HCT116 (cell line): ENCODE measurements at regions not wholly inside any gene's neighbourhood (a gene's known extent, or its start where the extent isn't known, plus 50 kb on each side); places are given as distances from the start of the nearest gene placed in this dataset.

Experiments used
- ATAC-seq: fragments of 200-7000 bp; cut with Tn5 transposase; 2 replicates; pipeline ENCODE4 v1.9.1; 2020; ENCODE audit warnings: mild to moderate bottlenecking, moderate library complexity
- BruUV-seq: library from RNA; stranded (reverse); fragments of 400-500 nt; replicated peaks from 2 replicates; lab custom pipeline; 2021; lab: Mats Ljungman, UMichigan
- CTCF ChIA-PET: fragments of 300-600 bp; sonication (Branson Sonifier 250); formaldehyde crosslinking; loops from one replicate; lab custom pipeline; 2021; ENCODE audit warnings: antibody characterized with exemption; lab: Charles Lee
- POLR2A ChIA-PET: fragments of 300-600, 350-600 bp; sonication (Branson Sonifier 250); formaldehyde crosslinking; loops from one replicate; lab custom pipeline; 2021; ENCODE audit warnings: antibody characterized with exemption; lab: Charles Lee
- RAD21 ChIA-PET, 2 experiments: fragments of 300-600 bp; sonication (Branson Sonifier 250); formaldehyde crosslinking; loops; one replicate each; lab custom pipeline; 2023; ENCODE audit warnings: low total read pairs in 2 of 2; ENCODE audit not compliant: uncharacterized antibody in 2 of 2, unreplicated experiment in 2 of 2, low non-redundant PET in 1 of 2; lab: Charles Lee
- DNase-seq: peaks from one replicate; pipeline ENCODE4 v3.0.0-alpha.2; 2010; ENCODE audit warnings: low read depth, low spot score
- H2AFZ ChIP-seq: fragments of 200-600 bp; shearing (Covaris generic), sonication (generic); 2 replicates; pipeline ENCODE4 v1.6.1; 2017; ENCODE audit warnings: low read depth, mixed run types, mixed read lengths, antibody characterized with exemption, low read length; ENCODE audit not compliant: poor library complexity, severe bottlenecking
- H3K27ac ChIP-seq: 2 replicates; pipeline ENCODE4 v1.5.1; 2012; ENCODE audit warnings: low read depth, low read length
- H3K27me3 ChIP-seq: fragments of 200-600 bp; sonication (generic); 2 replicates; pipeline ENCODE4 v1.6.1; 2016; ENCODE audit warnings: mixed run types, low read length, mixed read lengths; ENCODE audit not compliant: insufficient read depth
- H3K36me3 ChIP-seq, 2 experiments: fragments of 200-500 bp in 1 of 2; fragments of 200-600 bp in 1 of 2; sonication (Bioruptor generic) in 1 of 2; sonication (generic) in 1 of 2; 2 replicates each; pipeline versions ENCODE4 v1.5.1 to v1.6.1; 2014 to 2016; ENCODE audit warnings: low read length in 2 of 2, inconsistent platforms in 1 of 2, mixed read lengths in 1 of 2, mixed run types in 1 of 2; ENCODE audit not compliant: insufficient read depth in 2 of 2, control insufficient read depth in 1 of 2
- H3K4me1 ChIP-seq, 2 experiments: fragments of 200-600 bp in 1 of 2; sonication (generic) in 1 of 2; 2 replicates each; pipeline versions ENCODE4 v1.5.1 to v1.6.1; 2012 to 2017; ENCODE audit warnings: low read length in 2 of 2, inconsistent platforms in 1 of 2, mild to moderate bottlenecking in 1 of 2, mixed read lengths in 1 of 2, mixed run types in 1 of 2, moderate library complexity in 1 of 2; ENCODE audit not compliant: insufficient read depth in 2 of 2, control insufficient read depth in 1 of 2
- H3K4me2 ChIP-seq: fragments of 200-600 bp; sonication (generic); 2 replicates; pipeline ENCODE4 v1.6.1; 2017; ENCODE audit warnings: mixed run types, low read length, mixed read lengths
- H3K4me3 ChIP-seq, 2 experiments: fragments of 200-600 bp in 1 of 2; sonication (generic) in 1 of 2; replicated peaks in 1 of 2; 2 replicates each; pipeline ENCODE4 v1.5.1; 2011 to 2016; ENCODE audit warnings: low read length in 2 of 2, control low read depth in 1 of 2, low read depth in 1 of 2, mild to moderate bottlenecking in 1 of 2, mixed read lengths in 1 of 2, mixed run types in 1 of 2
- H3K79me2 ChIP-seq: fragments of 200-600 bp; sonication (generic); 2 replicates; pipeline ENCODE4 v1.6.1; 2017; ENCODE audit warnings: mild to moderate bottlenecking, mixed run types, low read length, moderate library complexity, mixed read lengths; ENCODE audit not compliant: insufficient read depth
- H3K9ac ChIP-seq: fragments of 200-600 bp; sonication (generic); 2 replicates; pipeline ENCODE4 v1.6.1; 2016; ENCODE audit warnings: low read length, mixed read lengths
- H3K9me2 ChIP-seq: fragments of 200-600 bp; sonication (generic), shearing (Covaris generic); 2 replicates; pipeline ENCODE4 v1.6.1; 2017; ENCODE audit warnings: mixed run types, mild to moderate bottlenecking, moderate library complexity; ENCODE audit not compliant: insufficient read depth
- H3K9me3 ChIP-seq, 2 experiments: fragments of 200-500 bp in 1 of 2; fragments of 200-600 bp in 1 of 2; sonication (Bioruptor generic) in 1 of 2; sonication (generic) in 1 of 2; 2 replicates each; pipeline ENCODE4 v1.6.1; 2014 to 2017; ENCODE audit warnings: low read length in 2 of 2, mixed read lengths in 2 of 2, inconsistent platforms in 1 of 2, low read depth in 1 of 2, mild to moderate bottlenecking in 1 of 2, mixed run types in 1 of 2, moderate library complexity in 1 of 2; ENCODE audit not compliant: control insufficient read depth in 1 of 2, insufficient read depth in 1 of 2
- H4K20me1 ChIP-seq: fragments of 200-600 bp; sonication (generic), shearing (Covaris generic); 2 replicates; pipeline ENCODE4 v1.6.1; 2017; ENCODE audit warnings: mixed run types, mild to moderate bottlenecking, moderate library complexity; ENCODE audit not compliant: insufficient read depth
- CBX3 ChIP-seq: IDR thresholded peaks from 2 replicates; pipeline ENCODE4 v1.6.1; 2012; ENCODE audit warnings: low read depth
- CEBPB ChIP-seq: IDR thresholded peaks from 2 replicates; pipeline ENCODE4 v1.6.1; 2012; ENCODE audit warnings: low read depth
- EZH2 ChIP-seq: fragments of 200-600 bp; sonication (generic); IDR thresholded peaks from 2 replicates; pipeline ENCODE4 v1.6.1; 2017; ENCODE audit warnings: antibody characterized with exemption, mixed run types
- FOSL1 ChIP-seq: IDR thresholded peaks from 2 replicates; pipeline ENCODE4 v1.6.1; 2012; ENCODE audit warnings: low read depth
- JUND ChIP-seq: IDR thresholded peaks from 2 replicates; pipeline ENCODE4 v1.6.1; 2012
- POLR2AphosphoS5 ChIP-seq: IDR thresholded peaks from 2 replicates; pipeline ENCODE4 v1.6.1; 2011; ENCODE audit warnings: mild to moderate bottlenecking, low read depth, low read length, moderate library complexity
- RAD21 ChIP-seq: IDR thresholded peaks from 2 replicates; pipeline ENCODE4 v1.6.1; 2012; ENCODE audit warnings: low read depth, mild to moderate bottlenecking
- SIN3A ChIP-seq: IDR thresholded peaks from 2 replicates; pipeline ENCODE4 v1.6.1; 2012; ENCODE audit warnings: low read depth
- SP1 ChIP-seq: IDR thresholded peaks from 2 replicates; pipeline ENCODE4 v1.6.1; 2012; ENCODE audit warnings: low read depth
- SRF ChIP-seq: IDR thresholded peaks from 2 replicates; pipeline ENCODE4 v1.6.1; 2012; ENCODE audit warnings: low read depth
- TCF7L2 ChIP-seq: IDR thresholded peaks from 2 replicates; pipeline ENCODE4 v1.7.0; 2011; ENCODE audit warnings: borderline replicate concordance, inconsistent platforms; ENCODE audit not compliant: insufficient read depth, insufficient read length; ENCODE audit errors: extremely low read depth
- YY1 ChIP-seq: IDR thresholded peaks from 2 replicates; pipeline ENCODE4 v1.6.1; 2011; ENCODE audit warnings: low read length, low read depth, moderate library complexity, mild to moderate bottlenecking; ENCODE audit not compliant: insufficient replicate concordance; ENCODE audit errors: extremely low read depth
- ZNF274 ChIP-seq: fragments of 200-500 bp; sonication (Bioruptor generic); IDR thresholded peaks from 2 replicates; pipeline ENCODE4 v1.6.1; 2014; ENCODE audit warnings: mild to moderate bottlenecking, low read depth, low read length, inconsistent platforms
- intact Hi-C: fragments of 100-400 bp; cut with micrococcal nuclease; formaldehyde crosslinking; loops from 2 replicates; pipeline ENCODE4 v1.10.0; 2022
- TF ChIP-seq, protein P1 (sequence below): IDR thresholded peaks from 2 replicates; pipeline ENCODE4 v1.6.1; 2012
- TF ChIP-seq, protein P2 (sequence below): IDR thresholded peaks from 2 replicates; pipeline ENCODE4 v1.6.1; 2012; ENCODE audit warnings: low read depth
- TF ChIP-seq, protein P3 (sequence below): IDR thresholded peaks from 2 replicates; pipeline ENCODE4 v1.6.1; 2011; ENCODE audit warnings: mild to moderate bottlenecking, low read length, moderate library complexity; ENCODE audit not compliant: insufficient replicate concordance; ENCODE audit errors: extremely low read depth
- TF ChIP-seq, protein P4 (sequence below): IDR thresholded peaks from 2 replicates; pipeline ENCODE4 v1.6.1; 2012

DNA sequence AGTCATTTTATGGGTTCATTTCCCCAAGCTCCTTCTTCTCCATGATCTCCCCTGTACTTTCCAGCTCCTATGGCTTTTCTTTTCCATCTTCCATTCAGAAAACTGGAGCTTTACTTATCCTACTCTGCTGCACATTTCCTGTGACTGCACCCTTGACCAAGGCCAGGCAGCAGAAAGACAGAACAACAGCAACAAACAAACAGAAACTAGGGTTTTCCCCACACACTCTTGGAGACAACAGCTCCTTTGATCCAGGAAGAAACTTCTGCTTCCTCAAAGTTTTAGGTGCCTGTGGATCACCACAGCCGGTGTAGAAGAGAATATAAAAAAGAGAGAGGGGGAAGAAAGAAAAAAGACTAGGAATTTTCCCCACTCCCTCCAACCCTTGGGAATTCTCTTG, 342.3 kb upstream of the CFAP20DC start:
- ChIA-PET RAD21 (no interaction called here), CTCF (no interaction called here), POLR2A (no interaction called here)
- no peak overlapping the region for H3K9ac ChIP-seq
- no peak overlapping the region for H3K4me2 ChIP-seq
- TF ChIP-seq, protein P1, sequence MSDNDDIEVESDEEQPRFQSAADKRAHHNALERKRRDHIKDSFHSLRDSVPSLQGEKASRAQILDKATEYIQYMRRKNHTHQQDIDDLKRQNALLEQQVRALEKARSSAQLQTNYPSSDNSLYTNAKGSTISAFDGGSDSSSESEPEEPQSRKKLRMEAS: no peak
- no peak for TF ChIP-seq FOSL1
- TF ChIP-seq CBX3: no peak
- TF ChIP-seq RAD21: no peak
- no peak for TF ChIP-seq EZH2
- no peak for TF ChIP-seq JUND
- TF ChIP-seq, protein P2, sequence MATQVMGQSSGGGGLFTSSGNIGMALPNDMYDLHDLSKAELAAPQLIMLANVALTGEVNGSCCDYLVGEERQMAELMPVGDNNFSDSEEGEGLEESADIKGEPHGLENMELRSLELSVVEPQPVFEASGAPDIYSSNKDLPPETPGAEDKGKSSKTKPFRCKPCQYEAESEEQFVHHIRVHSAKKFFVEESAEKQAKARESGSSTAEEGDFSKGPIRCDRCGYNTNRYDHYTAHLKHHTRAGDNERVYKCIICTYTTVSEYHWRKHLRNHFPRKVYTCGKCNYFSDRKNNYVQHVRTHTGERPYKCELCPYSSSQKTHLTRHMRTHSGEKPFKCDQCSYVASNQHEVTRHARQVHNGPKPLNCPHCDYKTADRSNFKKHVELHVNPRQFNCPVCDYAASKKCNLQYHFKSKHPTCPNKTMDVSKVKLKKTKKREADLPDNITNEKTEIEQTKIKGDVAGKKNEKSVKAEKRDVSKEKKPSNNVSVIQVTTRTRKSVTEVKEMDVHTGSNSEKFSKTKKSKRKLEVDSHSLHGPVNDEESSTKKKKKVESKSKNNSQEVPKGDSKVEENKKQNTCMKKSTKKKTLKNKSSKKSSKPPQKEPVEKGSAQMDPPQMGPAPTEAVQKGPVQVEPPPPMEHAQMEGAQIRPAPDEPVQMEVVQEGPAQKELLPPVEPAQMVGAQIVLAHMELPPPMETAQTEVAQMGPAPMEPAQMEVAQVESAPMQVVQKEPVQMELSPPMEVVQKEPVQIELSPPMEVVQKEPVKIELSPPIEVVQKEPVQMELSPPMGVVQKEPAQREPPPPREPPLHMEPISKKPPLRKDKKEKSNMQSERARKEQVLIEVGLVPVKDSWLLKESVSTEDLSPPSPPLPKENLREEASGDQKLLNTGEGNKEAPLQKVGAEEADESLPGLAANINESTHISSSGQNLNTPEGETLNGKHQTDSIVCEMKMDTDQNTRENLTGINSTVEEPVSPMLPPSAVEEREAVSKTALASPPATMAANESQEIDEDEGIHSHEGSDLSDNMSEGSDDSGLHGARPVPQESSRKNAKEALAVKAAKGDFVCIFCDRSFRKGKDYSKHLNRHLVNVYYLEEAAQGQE: no peak
- no peaks in the 10 kb centered on the region for H4K20me1 ChIP-seq
- no peaks in the 10 kb centered on the region for H3K9me2 ChIP-seq
- H3K27ac ChIP-seq: no peak overlapping the region
- H3K27me3 ChIP-seq: peaks cover 40% of the 10 kb centered on the region; the same call in 1 of the 2 replicates
- H3K4me3 ChIP-seq: no peak overlapping the region
- DNase-seq (no peak), ATAC-seq (no peak)
- H3K4me1 ChIP-seq: no peaks in the 10 kb centered on the region
- intact Hi-C loops: no loop called here
- H2AFZ ChIP-seq: no peak overlapping the region
- no TSS peak for BruUV-seq
- no peaks in the 10 kb centered on the region for H3K36me3 ChIP-seq
- no peaks in the 10 kb centered on the region for H3K9me3 ChIP-seq
- no peaks in the 10 kb centered on the region for H3K79me2 ChIP-seq

DNA sequence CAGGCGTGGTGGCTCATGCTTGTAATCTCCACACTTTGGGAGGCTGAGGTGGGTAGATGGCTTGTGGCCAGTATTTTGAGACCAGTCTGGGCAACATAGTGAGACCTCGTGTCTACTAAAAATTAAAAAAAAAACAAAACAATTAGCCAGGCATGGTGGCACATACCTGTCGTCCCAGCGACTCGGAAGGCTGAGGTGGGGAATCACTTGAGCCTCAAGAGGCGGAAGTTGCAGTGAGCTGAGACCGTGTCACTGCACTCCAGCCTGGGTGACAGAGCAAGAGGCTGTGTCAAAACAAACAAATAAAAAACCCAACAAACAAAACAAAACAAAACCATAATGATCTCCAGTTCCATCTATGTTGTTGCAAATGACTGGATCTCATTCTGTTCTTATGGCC, 341.3 kb upstream of the CFAP20DC start:
- H3K4me1 ChIP-seq: no peaks in the 10 kb centered on the region
- peaks cover 49% of the 10 kb centered on the region for H3K27me3 ChIP-seq
- no peak overlapping the region for H3K27ac ChIP-seq
- no peak for DNase-seq
- H3K9me2 ChIP-seq: no peaks in the 10 kb centered on the region
- BruUV-seq: no TSS peak
- no peaks in the 10 kb centered on the region for H4K20me1 ChIP-seq
- CTCF ChIA-PET: no interaction called here
- no peaks in the 10 kb centered on the region for H3K9me3 ChIP-seq
- no peaks in the 10 kb centered on the region for H3K36me3 ChIP-seq
- H3K4me2 ChIP-seq: no peak overlapping the region
- POLR2A ChIA-PET: no interaction called here
- no peak for ATAC-seq
- no peak overlapping the region for H2AFZ ChIP-seq
- H3K79me2 ChIP-seq: no peaks in the 10 kb centered on the region
- RAD21 ChIA-PET: no interaction called here
- H3K4me3 ChIP-seq: no peak overlapping the region
- intact Hi-C loops: no loop called here
- H3K9ac ChIP-seq: no peak overlapping the region
- TF ChIP-seq, protein P3, sequence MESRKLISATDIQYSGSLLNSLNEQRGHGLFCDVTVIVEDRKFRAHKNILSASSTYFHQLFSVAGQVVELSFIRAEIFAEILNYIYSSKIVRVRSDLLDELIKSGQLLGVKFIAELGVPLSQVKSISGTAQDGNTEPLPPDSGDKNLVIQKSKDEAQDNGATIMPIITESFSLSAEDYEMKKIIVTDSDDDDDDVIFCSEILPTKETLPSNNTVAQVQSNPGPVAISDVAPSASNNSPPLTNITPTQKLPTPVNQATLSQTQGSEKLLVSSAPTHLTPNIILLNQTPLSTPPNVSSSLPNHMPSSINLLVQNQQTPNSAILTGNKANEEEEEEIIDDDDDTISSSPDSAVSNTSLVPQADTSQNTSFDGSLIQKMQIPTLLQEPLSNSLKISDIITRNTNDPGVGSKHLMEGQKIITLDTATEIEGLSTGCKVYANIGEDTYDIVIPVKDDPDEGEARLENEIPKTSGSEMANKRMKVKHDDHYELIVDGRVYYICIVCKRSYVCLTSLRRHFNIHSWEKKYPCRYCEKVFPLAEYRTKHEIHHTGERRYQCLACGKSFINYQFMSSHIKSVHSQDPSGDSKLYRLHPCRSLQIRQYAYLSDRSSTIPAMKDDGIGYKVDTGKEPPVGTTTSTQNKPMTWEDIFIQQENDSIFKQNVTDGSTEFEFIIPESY: no peak
- no peak for TF ChIP-seq SIN3A
- TF ChIP-seq SP1: no peak
- no peak for TF ChIP-seq CEBPB
- TF ChIP-seq FOSL1: no peak
- TF ChIP-seq ZNF274: no peak
- TF ChIP-seq TCF7L2: no peak
- TF ChIP-seq SRF: no peak
- no peak for TF ChIP-seq EZH2
- TF ChIP-seq YY1: no peak
- TF ChIP-seq RAD21: no peak
- TF ChIP-seq, protein P4, sequence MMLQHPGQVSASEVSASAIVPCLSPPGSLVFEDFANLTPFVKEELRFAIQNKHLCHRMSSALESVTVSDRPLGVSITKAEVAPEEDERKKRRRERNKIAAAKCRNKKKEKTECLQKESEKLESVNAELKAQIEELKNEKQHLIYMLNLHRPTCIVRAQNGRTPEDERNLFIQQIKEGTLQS: no peak
- TF ChIP-seq POLR2AphosphoS5: no peak
